ENCODE measurements at regions not wholly inside any gene's neighbourhood (a gene's known extent, or its start where the extent isn't known, plus 50 kb on each side); places are given as distances from the start of the nearest gene placed in this dataset.

DNA sequence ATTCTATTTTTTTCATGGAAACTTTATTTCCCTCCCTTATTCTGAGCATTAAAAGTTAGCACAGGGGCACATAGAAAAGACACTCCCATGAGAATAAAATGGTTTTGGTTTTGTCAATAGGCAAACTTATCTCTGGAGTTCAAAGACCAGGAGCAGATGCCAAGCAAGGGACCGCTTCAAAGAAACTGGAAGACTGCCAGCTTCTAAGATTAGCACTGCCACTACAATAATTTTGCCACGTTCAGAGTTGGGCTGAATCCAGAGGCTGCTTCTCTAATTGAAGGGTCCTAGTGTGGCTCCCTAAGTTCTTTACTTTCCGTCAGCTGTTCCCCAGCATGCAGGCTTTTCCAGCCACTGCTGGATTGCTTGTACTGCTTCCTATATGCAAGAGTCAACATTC is 681.0 kb upstream of the GCFC2 start:
- TF ChIP-seq, protein P1, sequence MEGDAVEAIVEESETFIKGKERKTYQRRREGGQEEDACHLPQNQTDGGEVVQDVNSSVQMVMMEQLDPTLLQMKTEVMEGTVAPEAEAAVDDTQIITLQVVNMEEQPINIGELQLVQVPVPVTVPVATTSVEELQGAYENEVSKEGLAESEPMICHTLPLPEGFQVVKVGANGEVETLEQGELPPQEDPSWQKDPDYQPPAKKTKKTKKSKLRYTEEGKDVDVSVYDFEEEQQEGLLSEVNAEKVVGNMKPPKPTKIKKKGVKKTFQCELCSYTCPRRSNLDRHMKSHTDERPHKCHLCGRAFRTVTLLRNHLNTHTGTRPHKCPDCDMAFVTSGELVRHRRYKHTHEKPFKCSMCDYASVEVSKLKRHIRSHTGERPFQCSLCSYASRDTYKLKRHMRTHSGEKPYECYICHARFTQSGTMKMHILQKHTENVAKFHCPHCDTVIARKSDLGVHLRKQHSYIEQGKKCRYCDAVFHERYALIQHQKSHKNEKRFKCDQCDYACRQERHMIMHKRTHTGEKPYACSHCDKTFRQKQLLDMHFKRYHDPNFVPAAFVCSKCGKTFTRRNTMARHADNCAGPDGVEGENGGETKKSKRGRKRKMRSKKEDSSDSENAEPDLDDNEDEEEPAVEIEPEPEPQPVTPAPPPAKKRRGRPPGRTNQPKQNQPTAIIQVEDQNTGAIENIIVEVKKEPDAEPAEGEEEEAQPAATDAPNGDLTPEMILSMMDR (IDR thresholded peaks at IDR 0.05; ENCODE audit: low read depth, low read length, poor library complexity, severe bottlenecking): no peak
- no peak for TF ChIP-seq EZH2phosphoT487 (IDR thresholded peaks at IDR 0.05; ENCODE audit: borderline replicate concordance, low read length)
